K562 (cell line): ENCODE measurements at regions not wholly inside any gene's neighbourhood (a gene's known extent, or its start where the extent isn't known, plus 50 kb on each side); places are given as distances from the start of the nearest gene placed in this dataset.

Experiments
- ATAC-seq: fragments of 200-7000 bp; cut with Tn5 transposase; 3 replicates; pipeline ENCODE4 v1.9.1; 2020; ENCODE audit warnings: moderate library complexity
- BruUV-seq: library from RNA; stranded (reverse); fragments of 400-500 nt; replicated peaks from 2 replicates; lab custom pipeline; 2021; lab: Mats Ljungman, UMichigan
- CTCF ChIA-PET: fragments of 300-600 bp; formaldehyde crosslinking; extraction: SDS; loops from one replicate; lab custom pipeline; 2021; ENCODE audit warnings: low intra/inter-chr PET ratio; lab: Yijun Ruan, JAX
- POLR2A ChIA-PET: fragments of 300-600, 350-650 bp; sonication (Branson Sonifier 250); formaldehyde crosslinking; extraction: SDS; loops from one replicate; lab custom pipeline; 2021; ENCODE audit warnings: antibody characterized with exemption, inconsistent platforms; lab: Yijun Ruan, JAX
- DNase-seq, 4 experiments: peaks; one replicate each; pipeline versions ENCODE4 v3.0.0 to v3.0.0-alpha.2; 2011 to 2018; ENCODE audit warnings: low spot score in 3 of 4, mixed read lengths in 3 of 4; ENCODE audit errors: extremely low read depth in 1 of 4
- FAIRE-seq: peaks from 2 replicates; lab custom pipeline; 2011; peaks lifted over from hg19 to GRCh38; lab: Jason Lieb, UNC
- H2AFZ ChIP-seq: 2 replicates; pipeline ENCODE4 v1.6.0; 2011; ENCODE audit warnings: low read depth, low read length, control low read depth, inconsistent platforms
- H3K27ac ChIP-seq: fragments of 200-600 bp; 3 replicates; pipeline ENCODE4 v1.8.0; 2011; ENCODE audit warnings: low read depth, mild to moderate bottlenecking, control low read depth, inconsistent platforms, low read length, moderate library complexity, mixed read lengths; ENCODE audit errors: extremely low read depth
- H3K27me3 ChIP-seq, 2 experiments: fragments of 300-600 bp in 1 of 2; 2 replicates in 1 of 2; 3 replicates in 1 of 2; pipeline versions ENCODE4 v1.6.0 to v1.8.0; 2011; ENCODE audit warnings: inconsistent platforms in 2 of 2, low read length in 2 of 2, mild to moderate bottlenecking in 1 of 2, mixed read lengths in 1 of 2, moderate library complexity in 1 of 2; ENCODE audit not compliant: control insufficient read depth in 2 of 2, insufficient read depth in 2 of 2
- H3K36me3 ChIP-seq: fragments of 300-600 bp; 3 replicates; pipeline ENCODE4 v1.8.0; 2011; ENCODE audit warnings: mild to moderate bottlenecking, low read length, inconsistent platforms; ENCODE audit not compliant: control insufficient read depth, insufficient read depth
- H3K4me1 ChIP-seq, 2 experiments: fragments of 200-600 bp in 1 of 2; replicated peaks in 1 of 2; 2 replicates in 1 of 2; 3 replicates in 1 of 2; pipeline versions ENCODE4 v1.5.1 to v1.8.0; 2011; ENCODE audit warnings: inconsistent platforms in 2 of 2, low read length in 2 of 2, mild to moderate bottlenecking in 1 of 2, mixed read lengths in 1 of 2, moderate library complexity in 1 of 2; ENCODE audit not compliant: control insufficient read depth in 2 of 2, insufficient read depth in 2 of 2
- H3K4me2 ChIP-seq: 2 replicates; pipeline ENCODE4 v1.6.1; 2011; ENCODE audit warnings: low read length, control low read depth, inconsistent platforms, mixed read lengths; ENCODE audit not compliant: insufficient read depth
- H3K4me3 ChIP-seq: fragments of 200-600 bp; sonication (generic), shearing (Covaris generic); 2 replicates; pipeline ENCODE4 v1.5.1; 2016; ENCODE audit warnings: control low read depth, inconsistent platforms
- H3K79me2 ChIP-seq: fragments of 200-600 bp; 3 replicates; pipeline ENCODE4 v1.8.0; 2011; ENCODE audit warnings: low read length, inconsistent platforms; ENCODE audit not compliant: control insufficient read depth, insufficient read depth
- H3K9ac ChIP-seq, 2 experiments: 2 replicates each; pipeline versions ENCODE4 v1.6.0 to v1.6.1; 2011; ENCODE audit warnings: low read depth in 2 of 2, low read length in 2 of 2, control low read depth in 1 of 2, inconsistent platforms in 1 of 2, mild to moderate bottlenecking in 1 of 2, mixed read lengths in 1 of 2; ENCODE audit not compliant: insufficient read depth in 1 of 2
- H3K9me1 ChIP-seq: one replicate; pipeline ENCODE4 v1.6.0; 2011; ENCODE audit warnings: inconsistent platforms, mild to moderate bottlenecking, low read length, moderate library complexity; ENCODE audit not compliant: control insufficient read depth, insufficient read depth
- H3K9me3 ChIP-seq: replicated peaks from 2 replicates; pipeline ENCODE4 v1.5.1; 2011; ENCODE audit warnings: low read depth, low read length, inconsistent platforms; ENCODE audit not compliant: control insufficient read depth, insufficient read depth
- H4K20me1 ChIP-seq: replicated peaks from 2 replicates; pipeline ENCODE4 v1.6.1; 2011; ENCODE audit warnings: low read length, inconsistent platforms, mixed read lengths; ENCODE audit not compliant: control insufficient read depth, insufficient read depth
- CBFA2T3 ChIP-seq: fragments of 450-650 bp; IDR thresholded peaks from 2 replicates; pipeline ENCODE4 v1.6.1; 2017
- CHAMP1 ChIP-seq: fragments of 450-650 bp; IDR thresholded peaks from 2 replicates; pipeline ENCODE4 v1.6.1; 2016; ENCODE audit warnings: mild to moderate bottlenecking
- EZH2 ChIP-seq: IDR thresholded peaks from 2 replicates; pipeline ENCODE4 v1.6.1; 2012; ENCODE audit warnings: low read depth, mild to moderate bottlenecking, inconsistent platforms, low read length, borderline replicate concordance
- KLF16 ChIP-seq: IDR thresholded peaks from 2 replicates; pipeline ENCODE4 v1.6.1; 2016; ENCODE audit warnings: antibody characterized with exemption
- MAFF ChIP-seq: IDR thresholded peaks from 2 replicates; pipeline ENCODE4 v1.6.1; 2012; ENCODE audit warnings: low read length, improper control_type of control experiment
- THRA ChIP-seq: fragments of 450-650 bp; IDR thresholded peaks from 2 replicates; pipeline ENCODE4 v1.6.1; 2017; ENCODE audit warnings: mild to moderate bottlenecking, moderate library complexity
- ZNF431 ChIP-seq: sonication (generic); formaldehyde crosslinking; IDR thresholded peaks from 2 replicates; pipeline ENCODE4 v1.8.0; 2022; ENCODE audit warnings: mild to moderate bottlenecking, missing genetic modification reagents
- ZNF830 ChIP-seq: fragments of 250-450 bp; sonication (Bioruptor Pico); IDR thresholded peaks from 2 replicates; pipeline ENCODE4 v1.5.0; 2021; ENCODE audit warnings: mild to moderate bottlenecking
- WGBS: fragments of 100-300 bp; shearing (Covaris generic); methylation state at CpG from one replicate; pipeline ENCODE4 v1.1.6; 2016; ENCODE audit warnings: low coverage, mixed read lengths; ENCODE audit not compliant: insufficient coverage; ENCODE audit errors: missing lambda C conversion rate; 5-methylcytosine and 5-hydroxymethylcytosine counted together
- in situ Hi-C: fragments of 300-500 bp; cut with MboI; formaldehyde crosslinking; loops from 4 replicates; pipeline ENCODE4 v1.15.0; 2018; ENCODE audit warnings: inconsistent platforms, mixed read lengths
- intact Hi-C: fragments of 100-400 bp; cut with micrococcal nuclease; formaldehyde crosslinking; loops from 2 replicates; pipeline ENCODE4 v1.14.2; 2022

GRCh38 chr4:115648786-115649185, 535.4 kb upstream of the NDST4 start:
- H4K20me1 ChIP-seq, result no peaks in the 10 kb centered on the region
- no peak overlapping the region for H3K27ac ChIP-seq
- intact Hi-C loops, result no loop called here
- no peak overlapping the region for H3K9ac ChIP-seq
- no peak overlapping the region for H3K4me3 ChIP-seq
- in situ Hi-C loops, result no loop called here
- WGBS, result 10% methylated on average over 1 of the region's 1 CpG
- ChIA-PET POLR2A (no interaction called here), CTCF (no interaction called here)
- H3K36me3 ChIP-seq, result no peaks in the 10 kb centered on the region
- H3K79me2 ChIP-seq, result no peaks in the 10 kb centered on the region
- H3K4me2 ChIP-seq, result no peak overlapping the region
- ATAC-seq (no peak), DNase-seq (no peak), FAIRE-seq (no peak)
- H3K9me1 ChIP-seq, result no peaks in the 10 kb centered on the region
- H3K27me3 ChIP-seq, result no peaks in the 10 kb centered on the region
- no peaks in the 10 kb centered on the region for H3K4me1 ChIP-seq
- TF ChIP-seq ZNF830 (CRISPR knock-in tag), result no peak
- no peak for TF ChIP-seq CBFA2T3
- TF ChIP-seq EZH2, result no peak
- no peak for TF ChIP-seq ZNF431 (CRISPR knock-in tag)
- no peak for TF ChIP-seq THRA
- TF ChIP-seq MAFF, result no peak
- TF ChIP-seq CHAMP1, result no peak
- no peak for TF ChIP-seq KLF16
- no TSS peak for BruUV-seq
- H3K9me3 ChIP-seq, result no peaks in the 10 kb centered on the region
- no peak overlapping the region for H2AFZ ChIP-seq
